Right lobe of liver (tissue), 6 donors: ENCODE measurements at regions not wholly inside any gene's neighbourhood (a gene's known extent, or its start where the extent isn't known, plus 50 kb on each side); places are given as distances from the start of the nearest gene placed in this dataset.

Source experiments
- ATAC-seq, 4 donors: fragments of 200-7000 bp; cut with Tn5 transposase; one replicate each; pipeline ENCODE4 v1.9.1; 2020; ENCODE audit warnings: mild to moderate bottlenecking in 4 of 4, moderate library complexity in 4 of 4
- DNase-seq, 3 donors: peaks; one replicate each; pipeline ENCODE4 v3.0.0-alpha.2; 2020
- H3K27ac ChIP-seq, 3 donors: fragments of 200-600 bp; one replicate each; pipeline ENCODE4 v1.8.0; 2022
- H3K27me3 ChIP-seq, 2 donors: fragments of 200-600 bp; one replicate each; pipeline ENCODE4 v1.8.0; 2022
- H3K36me3 ChIP-seq, 4 donors: fragments of 200-600 bp; sonication (generic) in 1 of 4; one replicate each; pipeline versions ENCODE4 v1.5.1 to v1.8.0; 2017 to 2022; ENCODE audit warnings: control low read depth in 1 of 4
- H3K4me1 ChIP-seq, 4 donors: fragments of 200-600 bp; sonication (generic) in 1 of 4; one replicate each; pipeline versions ENCODE4 v1.5.1 to v1.8.0; 2017 to 2022; ENCODE audit warnings: control low read depth in 1 of 4
- H3K4me3 ChIP-seq, 3 donors: fragments of 200-600 bp; one replicate each; pipeline ENCODE4 v1.8.0; 2022
- H3K9me3 ChIP-seq, 4 donors: fragments of 200-600 bp; sonication (generic) in 1 of 4; one replicate each; pipeline versions ENCODE4 v1.5.1 to v1.8.0; 2017 to 2022; ENCODE audit warnings: control low read depth in 1 of 4
- CTCF ChIP-seq, 4 donors: fragments of 200-600 bp in 3 of 4; fragments of 450-650 bp in 1 of 4; IDR thresholded peaks; one replicate each; pipeline versions ENCODE4 v1.5.1 to v1.8.0; 2016 to 2022; ENCODE audit warnings: antibody characterized with exemption in 4 of 4, mild to moderate bottlenecking in 2 of 4
- POLR2A ChIP-seq: fragments of 450-650 bp; IDR thresholded peaks from one replicate; pipeline ENCODE4 v1.6.1; 2017; ENCODE audit warnings: antibody characterized with exemption, mild to moderate bottlenecking
- WGBS: methylation state at CpG from one replicate; pipeline ENCODE4 v1.1.6; 2018; ENCODE audit warnings: low coverage, low lambda C conversion rate; ENCODE audit not compliant: insufficient coverage; ENCODE audit errors: missing lambda C conversion rate; 5-methylcytosine and 5-hydroxymethylcytosine counted together
- intact Hi-C, 2 donors: fragments of 100-400 bp; cut with DNase I; formaldehyde crosslinking; loops; one replicate each; pipeline versions ENCODE4 v1.11.2 to v1.14.1; 2022
- donor health status: DM: no; HTN: yes; CAD: no.
- donor health status: DM: no; HTN: no; CAD: no.
- donor health status: DM: no; HTN: no; CAD: no.
- donor health status: DM: no; HTN: yes; CAD: no.
- donor health status: DM: no; HTN: yes; CAD: no.

- Histone ChIP-seq H3K4me3 (no peak overlapping the region), H3K36me3 (no peaks in the 10 kb centered on the region), H3K4me1 (no peaks in the 10 kb centered on the region), H3K27ac (no peak overlapping the region), H3K27me3 (no peaks in the 10 kb centered on the region), H3K9me3 (no peaks in the 10 kb centered on the region)
- TF ChIP-seq POLR2A: no peak
- TF ChIP-seq CTCF (IDR thresholded peaks at IDR 0.05): no peak
- ATAC-seq (peak in 1 of 4 donors; percentile 44), DNase-seq (no peak)
- intact Hi-C loops: no loop called here
- WGBS: 16% methylated on average over 15 of the region's 17 CpGs
Measured at GRCh38 chr5:180439911-180440769, 54.0 kb upstream of the CNOT6 start.

GRCh38 chr5:180441564-180442051 lies 52.6 kb upstream of the CNOT6 start:
- DNase-seq: no peak
- peak in 2 of 4 donors; percentile 17 to 41 for ATAC-seq
- TF ChIP-seq POLR2A (no peak), CTCF (IDR thresholded peaks at IDR 0.05) (no peak)
- Histone ChIP-seq H3K4me3 (no peak overlapping the region), H3K36me3 (no peaks in the 10 kb centered on the region), H3K9me3 (no peaks in the 10 kb centered on the region), H3K27me3 (no peaks in the 10 kb centered on the region), H3K4me1 (no peaks in the 10 kb centered on the region), H3K27ac (no peak overlapping the region)
- 34% methylated on average over 9 of the region's 15 CpGs for WGBS
- intact Hi-C loops: no loop called here
